SK-N-SH (cell line): ENCODE measurements at regions not wholly inside any gene's neighbourhood (a gene's known extent, or its start where the extent isn't known, plus 50 kb on each side); places are given as distances from the start of the nearest gene placed in this dataset.

Experiments used
- CTCF ChIA-PET: fragments of 300-600, 350-600 bp; formaldehyde crosslinking; extraction: SDS; loops from one replicate; lab custom pipeline; 2021; lab: Yijun Ruan, JAX
- POLR2A ChIA-PET: fragments of 350-600 bp; sonication (Branson Sonifier 250); formaldehyde crosslinking; extraction: SDS; loops from one replicate; lab custom pipeline; 2020; ENCODE audit warnings: antibody characterized with exemption, inconsistent platforms; lab: Yijun Ruan, JAX
- DNase-seq: peaks from one replicate; pipeline ENCODE4 v3.0.0; 2012
- H2AFZ ChIP-seq: fragments of 200-600 bp; sonication (generic); 2 replicates; pipeline ENCODE4 v1.8.1; 2016; ENCODE audit warnings: antibody characterized with exemption, mild to moderate bottlenecking, low read depth
- H3F3A ChIP-seq: fragments of 200-600 bp; sonication (generic); replicated peaks from 2 replicates; pipeline ENCODE3; 2016; ENCODE audit warnings: antibody characterized with exemption, mild to moderate bottlenecking; ENCODE audit not compliant: insufficient read depth
- H3K27ac ChIP-seq, 2 experiments: fragments of 200-500 bp in 1 of 2; fragments of 200-600 bp in 1 of 2; sonication (Bioruptor generic) in 1 of 2; sonication (generic), shearing (Covaris generic) in 1 of 2; 2 replicates each; pipeline versions ENCODE4 v1.5.1 to v1.6.1; 2014 to 2016; ENCODE audit warnings: low read depth in 2 of 2, inconsistent platforms in 1 of 2, low read length in 1 of 2, mild to moderate bottlenecking in 1 of 2, mixed read lengths in 1 of 2
- H3K27me3 ChIP-seq: fragments of 200-600 bp; sonication (generic), shearing (Covaris generic); 2 replicates; pipeline ENCODE4 v1.6.1; 2016; ENCODE audit warnings: mixed run types; ENCODE audit not compliant: insufficient read depth
- H3K36me3 ChIP-seq, 2 experiments: fragments of 200-500 bp in 1 of 2; fragments of 200-600 bp in 1 of 2; sonication (Bioruptor generic) in 1 of 2; sonication (generic) in 1 of 2; replicated peaks in 1 of 2; 2 replicates each; pipeline versions ENCODE3 to v1.5.1; 2014 to 2016; ENCODE audit warnings: low read length in 1 of 2, mild to moderate bottlenecking in 1 of 2; ENCODE audit not compliant: insufficient read depth in 2 of 2, control insufficient read depth in 1 of 2
- H3K4me1 ChIP-seq, 2 experiments: fragments of 200-500 bp in 1 of 2; fragments of 200-600 bp in 1 of 2; sonication (Bioruptor generic) in 1 of 2; sonication (generic), shearing (Covaris generic) in 1 of 2; 2 replicates each; pipeline versions ENCODE4 v1.5.1 to v1.6.1; 2014 to 2016; ENCODE audit warnings: low read depth in 1 of 2, low read length in 1 of 2, mixed run types in 1 of 2; ENCODE audit not compliant: insufficient read depth in 2 of 2, control insufficient read depth in 1 of 2
- H3K4me2 ChIP-seq: fragments of 200-600 bp; sonication (generic), shearing (Covaris generic); 2 replicates; pipeline ENCODE4 v1.6.1; 2017; ENCODE audit warnings: mixed run types
- H3K4me3 ChIP-seq, 2 experiments: fragments of 200-500 bp in 1 of 2; fragments of 200-600 bp in 1 of 2; sonication (Bioruptor generic) in 1 of 2; sonication (generic), shearing (Covaris generic) in 1 of 2; 2 replicates each; pipeline versions ENCODE4 v1.5.1 to v1.8.1; 2014 to 2016; ENCODE audit warnings: low read depth in 2 of 2, inconsistent platforms in 1 of 2, low read length in 1 of 2, mild to moderate bottlenecking in 1 of 2, mixed read lengths in 1 of 2, moderate library complexity in 1 of 2
- H3K79me2 ChIP-seq: fragments of 200-600 bp; sonication (generic); 2 replicates; pipeline ENCODE4 v1.8.1; 2017; ENCODE audit warnings: mild to moderate bottlenecking; ENCODE audit not compliant: insufficient read depth
- H3K9ac ChIP-seq: fragments of 200-600 bp; sonication (generic); 2 replicates; pipeline ENCODE4 v1.6.1; 2017; ENCODE audit warnings: mixed run types
- H3K9me2 ChIP-seq: fragments of 200-600 bp; sonication (generic); 2 replicates; pipeline ENCODE4 v1.6.1; 2017; ENCODE audit warnings: mixed run types
- H3K9me3 ChIP-seq: fragments of 200-600 bp; sonication (generic); 2 replicates; pipeline ENCODE4 v1.6.1; 2017; ENCODE audit warnings: mixed run types, mild to moderate bottlenecking, moderate library complexity
- H4K20me1 ChIP-seq: fragments of 200-600 bp; sonication (generic); 2 replicates; pipeline ENCODE4 v1.6.1; 2017; ENCODE audit warnings: mild to moderate bottlenecking, mixed run types; ENCODE audit not compliant: insufficient read depth
- ELF1 ChIP-seq: IDR thresholded peaks from 2 replicates; pipeline ENCODE4 v1.4.0; 2012
- EZH2phosphoT487 ChIP-seq: fragments of 200-600 bp; sonication (generic); IDR thresholded peaks from 2 replicates; pipeline ENCODE4 v1.6.1; 2017; ENCODE audit warnings: low read depth, mixed run types, mild to moderate bottlenecking, antibody characterized with exemption, moderate library complexity, borderline replicate concordance
- FOSL2 ChIP-seq: IDR thresholded peaks from 2 replicates; pipeline ENCODE4 v1.4.0; 2012; ENCODE audit warnings: low read depth, mild to moderate bottlenecking, moderate library complexity, borderline replicate concordance
- FOXM1 ChIP-seq: IDR thresholded peaks from 2 replicates; pipeline ENCODE4 v1.4.0; 2012; ENCODE audit warnings: low read depth, mild to moderate bottlenecking
- GABPA ChIP-seq: IDR thresholded peaks from 2 replicates; pipeline ENCODE4 v1.4.0; 2012; ENCODE audit warnings: low read depth, mild to moderate bottlenecking
- GATA2 ChIP-seq: sonication (generic); formaldehyde crosslinking; IDR thresholded peaks from 2 replicates; pipeline ENCODE4 v1.5.0; 2020; ENCODE audit warnings: mild to moderate bottlenecking, missing genetic modification reagents
- IRF3 ChIP-seq: fragments of 150-350 bp; IDR thresholded peaks from 2 replicates; pipeline ENCODE4 v1.6.1; 2016; ENCODE audit warnings: mild to moderate bottlenecking, low read depth, low read length
- JUND ChIP-seq: IDR thresholded peaks from 2 replicates; pipeline ENCODE4 v1.4.0; 2012
- MEF2A ChIP-seq: IDR thresholded peaks from 2 replicates; pipeline ENCODE4 v1.4.0; 2012; ENCODE audit warnings: low read depth, borderline replicate concordance
- MXI1 ChIP-seq: IDR thresholded peaks from 2 replicates; pipeline ENCODE4 v1.6.1; 2012; ENCODE audit warnings: mild to moderate bottlenecking, low read depth, low read length, improper control_type of control experiment
- RCOR1 ChIP-seq: fragments of 150-350 bp; IDR thresholded peaks from 2 replicates; pipeline ENCODE4 v1.6.1; 2017; ENCODE audit warnings: antibody characterized with exemption, low read length
- RXRA ChIP-seq: IDR thresholded peaks from 2 replicates; pipeline ENCODE4 v1.4.0; 2012; ENCODE audit warnings: low read depth, mild to moderate bottlenecking, borderline replicate concordance
- TAF1 ChIP-seq: IDR thresholded peaks from 2 replicates; pipeline ENCODE4 v1.6.1; 2012; ENCODE audit warnings: low read depth, mild to moderate bottlenecking, low read length, moderate library complexity, borderline replicate concordance
- TCF12 ChIP-seq: IDR thresholded peaks from 2 replicates; pipeline ENCODE4 v1.4.0; 2012
- TEAD4 ChIP-seq: IDR thresholded peaks from 2 replicates; pipeline ENCODE4 v1.4.0; 2012; ENCODE audit warnings: mild to moderate bottlenecking, borderline replicate concordance; ENCODE audit not compliant: insufficient read depth
- USF2 ChIP-seq: fragments of 150-350 bp; IDR thresholded peaks from 2 replicates; pipeline ENCODE4 v1.6.1; 2017; ENCODE audit warnings: antibody characterized with exemption, low read length, low read depth, borderline replicate concordance
- WGBS: methylation state at CpG from one replicate; pipeline ENCODE4 v1.1.6; 2017; ENCODE audit warnings: low lambda C conversion rate; 5-methylcytosine and 5-hydroxymethylcytosine counted together
- TF ChIP-seq, protein P1 (sequence below): fragments of 200-600 bp; sonication (generic); IDR thresholded peaks from 2 replicates; pipeline ENCODE4 v1.6.1; 2017; ENCODE audit warnings: antibody characterized with exemption, mild to moderate bottlenecking, moderate library complexity
- TF ChIP-seq, protein P2 (sequence below): IDR thresholded peaks from 2 replicates; pipeline ENCODE4 v1.4.0; 2012; ENCODE audit warnings: low read depth, borderline replicate concordance
- TF ChIP-seq, protein P3 (sequence below): IDR thresholded peaks from 2 replicates; pipeline ENCODE4; 2012

DNA sequence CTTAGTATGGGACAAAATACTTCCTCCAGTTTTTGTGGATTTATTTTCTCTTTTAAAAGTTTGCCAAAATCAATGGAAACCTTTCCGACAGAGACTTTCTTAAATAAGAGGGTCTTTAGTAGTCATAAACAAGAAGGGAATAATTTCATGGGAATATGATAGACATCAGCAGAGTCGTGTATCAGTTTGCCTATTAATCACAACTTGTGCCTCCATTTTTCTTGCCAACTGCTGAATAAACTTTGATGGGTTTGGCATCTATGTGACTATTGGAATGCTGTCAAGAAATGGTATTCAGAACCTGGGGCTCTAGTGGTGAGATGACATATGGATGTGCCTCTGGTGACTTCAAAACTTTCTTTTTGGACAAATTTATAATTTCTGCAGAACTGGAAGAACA lies 1668.2 kb downstream of the MAT2B start:
- Histone ChIP-seq H3K4me3 (no peak overlapping the region), H3K4me1 (no peaks in the 10 kb centered on the region), H3K9me2 (no peaks in the 10 kb centered on the region), H3K4me2 (no peak overlapping the region), H3K9me3 (no peaks in the 10 kb centered on the region), H3F3A (no peaks in the 10 kb centered on the region), H3K27me3 (no peaks in the 10 kb centered on the region), H2AFZ (no peak overlapping the region), H3K27ac (no peak overlapping the region), H3K36me3 (no peaks in the 10 kb centered on the region), H3K9ac (no peak overlapping the region), H4K20me1 (no peaks in the 10 kb centered on the region), H3K79me2 (no peaks in the 10 kb centered on the region)
- ChIA-PET POLR2A (no interaction called here), CTCF (interaction anchor here (0.6 kb wide), 1 partner anchor 1384 kb away, joined by 3 read pairs; no protein-coding TSS in a partner anchor)
- DNase-seq: no peak
- 39% methylated on average over 2 of the region's 2 CpGs for WGBS
- TF ChIP-seq EZH2phosphoT487: no peak
- TF ChIP-seq, protein P1, sequence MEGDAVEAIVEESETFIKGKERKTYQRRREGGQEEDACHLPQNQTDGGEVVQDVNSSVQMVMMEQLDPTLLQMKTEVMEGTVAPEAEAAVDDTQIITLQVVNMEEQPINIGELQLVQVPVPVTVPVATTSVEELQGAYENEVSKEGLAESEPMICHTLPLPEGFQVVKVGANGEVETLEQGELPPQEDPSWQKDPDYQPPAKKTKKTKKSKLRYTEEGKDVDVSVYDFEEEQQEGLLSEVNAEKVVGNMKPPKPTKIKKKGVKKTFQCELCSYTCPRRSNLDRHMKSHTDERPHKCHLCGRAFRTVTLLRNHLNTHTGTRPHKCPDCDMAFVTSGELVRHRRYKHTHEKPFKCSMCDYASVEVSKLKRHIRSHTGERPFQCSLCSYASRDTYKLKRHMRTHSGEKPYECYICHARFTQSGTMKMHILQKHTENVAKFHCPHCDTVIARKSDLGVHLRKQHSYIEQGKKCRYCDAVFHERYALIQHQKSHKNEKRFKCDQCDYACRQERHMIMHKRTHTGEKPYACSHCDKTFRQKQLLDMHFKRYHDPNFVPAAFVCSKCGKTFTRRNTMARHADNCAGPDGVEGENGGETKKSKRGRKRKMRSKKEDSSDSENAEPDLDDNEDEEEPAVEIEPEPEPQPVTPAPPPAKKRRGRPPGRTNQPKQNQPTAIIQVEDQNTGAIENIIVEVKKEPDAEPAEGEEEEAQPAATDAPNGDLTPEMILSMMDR: no peak
- no peak for TF ChIP-seq FOXM1
- no peak for TF ChIP-seq RXRA
- TF ChIP-seq MXI1: no peak
- no peak for TF ChIP-seq TEAD4
- TF ChIP-seq, protein P2, sequence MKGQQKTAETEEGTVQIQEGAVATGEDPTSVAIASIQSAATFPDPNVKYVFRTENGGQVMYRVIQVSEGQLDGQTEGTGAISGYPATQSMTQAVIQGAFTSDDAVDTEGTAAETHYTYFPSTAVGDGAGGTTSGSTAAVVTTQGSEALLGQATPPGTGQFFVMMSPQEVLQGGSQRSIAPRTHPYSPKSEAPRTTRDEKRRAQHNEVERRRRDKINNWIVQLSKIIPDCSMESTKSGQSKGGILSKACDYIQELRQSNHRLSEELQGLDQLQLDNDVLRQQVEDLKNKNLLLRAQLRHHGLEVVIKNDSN: no peak
- no peak for TF ChIP-seq IRF3
- no peak for TF ChIP-seq TCF12
- TF ChIP-seq MEF2A: no peak
- TF ChIP-seq FOSL2: no peak
- no peak for TF ChIP-seq JUND
- TF ChIP-seq TAF1: no peak
- no peak for TF ChIP-seq RCOR1
- TF ChIP-seq GABPA: no peak
- no peak for TF ChIP-seq ELF1
- TF ChIP-seq GATA2: no peak
- no peak for TF ChIP-seq USF2
- TF ChIP-seq, protein P3, sequence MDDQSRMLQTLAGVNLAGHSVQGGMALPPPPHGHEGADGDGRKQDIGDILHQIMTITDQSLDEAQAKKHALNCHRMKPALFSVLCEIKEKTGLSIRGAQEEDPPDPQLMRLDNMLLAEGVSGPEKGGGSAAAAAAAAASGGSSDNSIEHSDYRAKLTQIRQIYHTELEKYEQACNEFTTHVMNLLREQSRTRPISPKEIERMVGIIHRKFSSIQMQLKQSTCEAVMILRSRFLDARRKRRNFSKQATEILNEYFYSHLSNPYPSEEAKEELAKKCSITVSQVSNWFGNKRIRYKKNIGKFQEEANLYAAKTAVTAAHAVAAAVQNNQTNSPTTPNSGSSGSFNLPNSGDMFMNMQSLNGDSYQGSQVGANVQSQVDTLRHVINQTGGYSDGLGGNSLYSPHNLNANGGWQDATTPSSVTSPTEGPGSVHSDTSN: no peak
